ENCODE measurements at regions not wholly inside any gene's neighbourhood (a gene's known extent, or its start where the extent isn't known, plus 50 kb on each side); places are given as distances from the start of the nearest gene placed in this dataset.

DNA sequence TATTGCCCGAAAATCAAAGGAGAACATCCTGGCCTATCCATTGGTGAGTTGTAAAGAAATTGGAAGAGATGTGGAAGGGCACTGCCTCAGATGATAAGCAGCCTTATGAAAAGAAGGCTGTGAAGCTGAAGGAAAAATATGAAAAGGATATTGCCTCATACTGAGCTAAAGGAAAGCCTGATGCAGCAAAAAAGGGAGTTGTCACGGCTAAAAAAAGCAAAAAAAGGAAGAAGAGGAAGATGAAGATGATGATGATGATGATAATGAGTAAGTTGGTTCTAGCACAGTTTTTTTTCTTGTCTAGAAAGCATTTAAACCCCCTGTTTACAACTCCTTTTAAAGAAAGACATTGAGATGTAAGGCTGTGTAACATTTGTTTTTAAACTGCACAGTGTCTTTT lies 59.8 kb upstream of the ZBED3 start:
- no peak for TF ChIP-seq POLR2A (IDR thresholded peaks at IDR 0.05)
- TF ChIP-seq, protein P1, sequence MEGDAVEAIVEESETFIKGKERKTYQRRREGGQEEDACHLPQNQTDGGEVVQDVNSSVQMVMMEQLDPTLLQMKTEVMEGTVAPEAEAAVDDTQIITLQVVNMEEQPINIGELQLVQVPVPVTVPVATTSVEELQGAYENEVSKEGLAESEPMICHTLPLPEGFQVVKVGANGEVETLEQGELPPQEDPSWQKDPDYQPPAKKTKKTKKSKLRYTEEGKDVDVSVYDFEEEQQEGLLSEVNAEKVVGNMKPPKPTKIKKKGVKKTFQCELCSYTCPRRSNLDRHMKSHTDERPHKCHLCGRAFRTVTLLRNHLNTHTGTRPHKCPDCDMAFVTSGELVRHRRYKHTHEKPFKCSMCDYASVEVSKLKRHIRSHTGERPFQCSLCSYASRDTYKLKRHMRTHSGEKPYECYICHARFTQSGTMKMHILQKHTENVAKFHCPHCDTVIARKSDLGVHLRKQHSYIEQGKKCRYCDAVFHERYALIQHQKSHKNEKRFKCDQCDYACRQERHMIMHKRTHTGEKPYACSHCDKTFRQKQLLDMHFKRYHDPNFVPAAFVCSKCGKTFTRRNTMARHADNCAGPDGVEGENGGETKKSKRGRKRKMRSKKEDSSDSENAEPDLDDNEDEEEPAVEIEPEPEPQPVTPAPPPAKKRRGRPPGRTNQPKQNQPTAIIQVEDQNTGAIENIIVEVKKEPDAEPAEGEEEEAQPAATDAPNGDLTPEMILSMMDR (IDR thresholded peaks at IDR 0.05): no peak

Data from uterus (tissue), 2 donors.